ENCODE measurements at regions not wholly inside any gene's neighbourhood (a gene's known extent, or its start where the extent isn't known, plus 50 kb on each side); places are given as distances from the start of the nearest gene placed in this dataset.
A peak's percentile ranks its signal among the peaks of the same experiment; 100 is the strongest.

DNA sequence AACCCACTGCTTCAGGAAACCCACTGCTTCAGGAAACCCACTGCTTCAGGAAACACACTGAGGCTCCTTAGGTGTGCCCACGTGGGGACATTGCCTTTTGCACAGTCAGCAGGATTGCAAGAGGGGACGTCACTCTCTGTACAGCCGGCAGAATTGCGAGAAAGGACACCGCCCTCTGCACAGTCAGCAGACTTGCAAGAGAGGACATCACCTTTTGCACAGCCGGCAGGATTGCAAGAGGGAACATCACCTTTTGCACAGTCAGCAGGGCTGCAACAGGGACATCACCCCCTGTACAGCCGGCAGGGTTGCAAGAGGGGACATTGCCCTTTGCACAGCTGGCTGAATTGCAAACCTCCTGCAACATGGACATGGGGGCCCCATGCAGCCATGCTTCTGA, 407.6 kb downstream of the GLRX3 start:
- no peaks in the 10 kb centered on the region for H3K9me2 ChIP-seq (replicated peaks; ENCODE audit: low read depth, low read length)
- H3K79me2 ChIP-seq (ENCODE audit: insufficient read depth, low read length), result no peaks in the 10 kb centered on the region
- H3K36me3 ChIP-seq (ENCODE audit: insufficient read depth, low read length), result no peaks in the 10 kb centered on the region
- H3K27me3 ChIP-seq (ENCODE audit: insufficient read depth, low read length, poor library complexity, severe bottlenecking), result no peaks in the 10 kb centered on the region
- no peak overlapping the region for H2AFZ ChIP-seq (ENCODE audit: low read length)
- peaks cover 13% of the 10 kb centered on the region; the same call in 1 of the 2 replicates for H3K9me3 ChIP-seq (ENCODE audit: insufficient read depth, low read depth, low read length)
- no peak overlapping the region for H3K4me2 ChIP-seq (ENCODE audit: low read depth, low read length, poor library complexity, severe bottlenecking)
- no peaks in the 10 kb centered on the region for H3K4me1 ChIP-seq (ENCODE audit: insufficient read depth, low read length, poor library complexity, severe bottlenecking)
- no peak for TF ChIP-seq EZH2phosphoT487 (IDR thresholded peaks at IDR 0.05; ENCODE audit: borderline replicate concordance)
- TF ChIP-seq, protein P1, sequence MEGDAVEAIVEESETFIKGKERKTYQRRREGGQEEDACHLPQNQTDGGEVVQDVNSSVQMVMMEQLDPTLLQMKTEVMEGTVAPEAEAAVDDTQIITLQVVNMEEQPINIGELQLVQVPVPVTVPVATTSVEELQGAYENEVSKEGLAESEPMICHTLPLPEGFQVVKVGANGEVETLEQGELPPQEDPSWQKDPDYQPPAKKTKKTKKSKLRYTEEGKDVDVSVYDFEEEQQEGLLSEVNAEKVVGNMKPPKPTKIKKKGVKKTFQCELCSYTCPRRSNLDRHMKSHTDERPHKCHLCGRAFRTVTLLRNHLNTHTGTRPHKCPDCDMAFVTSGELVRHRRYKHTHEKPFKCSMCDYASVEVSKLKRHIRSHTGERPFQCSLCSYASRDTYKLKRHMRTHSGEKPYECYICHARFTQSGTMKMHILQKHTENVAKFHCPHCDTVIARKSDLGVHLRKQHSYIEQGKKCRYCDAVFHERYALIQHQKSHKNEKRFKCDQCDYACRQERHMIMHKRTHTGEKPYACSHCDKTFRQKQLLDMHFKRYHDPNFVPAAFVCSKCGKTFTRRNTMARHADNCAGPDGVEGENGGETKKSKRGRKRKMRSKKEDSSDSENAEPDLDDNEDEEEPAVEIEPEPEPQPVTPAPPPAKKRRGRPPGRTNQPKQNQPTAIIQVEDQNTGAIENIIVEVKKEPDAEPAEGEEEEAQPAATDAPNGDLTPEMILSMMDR (conservative IDR thresholded peaks at IDR 0.05; ENCODE audit: low read length), result no peak
- H3F3A ChIP-seq (ENCODE audit: low read depth), result no peaks in the 10 kb centered on the region
- H3K9ac ChIP-seq (ENCODE audit: low read depth, low read length, poor library complexity, severe bottlenecking), result no peak overlapping the region
- H4K20me1 ChIP-seq (ENCODE audit: insufficient read depth, low read length, poor library complexity, severe bottlenecking), result no peaks in the 10 kb centered on the region
- H3K4me3 ChIP-seq (ENCODE audit: low read length, poor library complexity, severe bottlenecking), result no peak overlapping the region

DNA sequence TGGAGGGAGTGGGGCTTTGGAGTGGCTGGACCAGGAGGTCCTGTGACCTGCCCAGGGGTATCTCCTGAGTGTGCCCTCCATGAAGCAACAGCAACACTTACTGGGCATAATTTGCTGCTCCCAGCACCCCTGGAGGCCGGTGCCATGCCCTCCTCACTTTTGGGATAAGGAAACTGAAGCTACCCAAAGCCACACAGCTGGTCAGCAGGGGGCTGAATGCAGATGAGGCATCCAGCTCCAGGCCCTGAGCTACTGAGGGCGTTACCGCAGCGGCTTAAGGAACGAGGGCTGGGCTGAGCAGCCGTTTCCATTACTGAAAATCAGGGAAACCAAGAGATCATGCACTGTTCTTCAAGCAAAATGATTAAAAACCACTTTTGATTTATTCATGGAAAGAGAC, 408.9 kb downstream of the GLRX3 start:
- TF ChIP-seq EZH2phosphoT487 (IDR thresholded peaks at IDR 0.05; ENCODE audit: borderline replicate concordance), result no peak
- no peaks in the 10 kb centered on the region for H3K4me1 ChIP-seq (ENCODE audit: insufficient read depth, low read length, poor library complexity, severe bottlenecking)
- H2AFZ ChIP-seq (ENCODE audit: low read length), result no peak overlapping the region
- peaks cover 13% of the 10 kb centered on the region; the same call in 1 of the 2 replicates for H3K9me3 ChIP-seq (ENCODE audit: insufficient read depth, low read depth, low read length)
- no peak overlapping the region for H3K9ac ChIP-seq (ENCODE audit: low read depth, low read length, poor library complexity, severe bottlenecking)
- no peak overlapping the region for H3K4me2 ChIP-seq (ENCODE audit: low read depth, low read length, poor library complexity, severe bottlenecking)
- H3K36me3 ChIP-seq (ENCODE audit: insufficient read depth, low read length), result no peaks in the 10 kb centered on the region
- no peaks in the 10 kb centered on the region for H3K27me3 ChIP-seq (ENCODE audit: insufficient read depth, low read length, poor library complexity, severe bottlenecking)
- H3F3A ChIP-seq (ENCODE audit: low read depth), result no peaks in the 10 kb centered on the region
- no peaks in the 10 kb centered on the region for H3K9me2 ChIP-seq (replicated peaks; ENCODE audit: low read depth, low read length)
- no peaks in the 10 kb centered on the region for H4K20me1 ChIP-seq (ENCODE audit: insufficient read depth, low read length, poor library complexity, severe bottlenecking)
- no peak overlapping the region for H3K4me3 ChIP-seq (ENCODE audit: low read length, poor library complexity, severe bottlenecking)
- H3K79me2 ChIP-seq (ENCODE audit: insufficient read depth, low read length), result no peaks in the 10 kb centered on the region

DNA sequence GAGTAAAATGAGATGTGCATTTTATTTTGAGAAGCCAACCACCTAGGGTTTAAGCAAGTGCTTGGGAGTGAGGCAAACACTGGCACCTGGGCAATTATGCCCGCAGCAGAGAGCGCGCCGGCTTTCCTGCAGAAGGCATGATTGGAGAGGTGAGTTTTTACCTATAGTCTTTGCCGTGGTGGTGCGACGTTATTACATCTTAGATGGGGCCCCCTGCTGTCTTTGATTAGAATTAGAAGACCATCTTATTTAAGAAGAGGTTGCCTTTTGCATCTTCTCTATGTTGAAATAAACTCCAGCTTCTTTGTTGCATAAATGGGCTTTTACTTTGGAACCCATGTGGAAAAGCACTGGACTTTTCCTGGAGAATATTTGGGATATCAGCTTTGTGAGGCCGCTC, 409.5 kb downstream of the GLRX3 start:
- H3K36me3 ChIP-seq (ENCODE audit: insufficient read depth, low read length), result no peaks in the 10 kb centered on the region
- no peak overlapping the region for H3K4me3 ChIP-seq (ENCODE audit: low read length, poor library complexity, severe bottlenecking)
- no peaks in the 10 kb centered on the region for H3K79me2 ChIP-seq (ENCODE audit: insufficient read depth, low read length)
- no peak overlapping the region for H2AFZ ChIP-seq (ENCODE audit: low read length)
- no peaks in the 10 kb centered on the region for H3K9me2 ChIP-seq (replicated peaks; ENCODE audit: low read depth, low read length)
- H4K20me1 ChIP-seq (ENCODE audit: insufficient read depth, low read length, poor library complexity, severe bottlenecking), result no peaks in the 10 kb centered on the region
- H3K4me2 ChIP-seq (ENCODE audit: low read depth, low read length, poor library complexity, severe bottlenecking), result no peak overlapping the region
- H3K4me1 ChIP-seq (ENCODE audit: insufficient read depth, low read length, poor library complexity, severe bottlenecking), result no peaks in the 10 kb centered on the region
- peaks cover 13% of the 10 kb centered on the region; the same call in 1 of the 2 replicates for H3K9me3 ChIP-seq (ENCODE audit: insufficient read depth, low read depth, low read length)
- no peak overlapping the region for H3K9ac ChIP-seq (ENCODE audit: low read depth, low read length, poor library complexity, severe bottlenecking)
- TF ChIP-seq, protein P1 (conservative IDR thresholded peaks at IDR 0.05; ENCODE audit: low read length), result 0 out of 2 replicates have a peak, but pooled peaks have one; percentile 12
- TF ChIP-seq EZH2phosphoT487 (IDR thresholded peaks at IDR 0.05; ENCODE audit: borderline replicate concordance), result no peak
- H3K27me3 ChIP-seq (ENCODE audit: insufficient read depth, low read length, poor library complexity, severe bottlenecking), result no peaks in the 10 kb centered on the region
- H3F3A ChIP-seq (ENCODE audit: low read depth), result no peaks in the 10 kb centered on the region

DNA sequence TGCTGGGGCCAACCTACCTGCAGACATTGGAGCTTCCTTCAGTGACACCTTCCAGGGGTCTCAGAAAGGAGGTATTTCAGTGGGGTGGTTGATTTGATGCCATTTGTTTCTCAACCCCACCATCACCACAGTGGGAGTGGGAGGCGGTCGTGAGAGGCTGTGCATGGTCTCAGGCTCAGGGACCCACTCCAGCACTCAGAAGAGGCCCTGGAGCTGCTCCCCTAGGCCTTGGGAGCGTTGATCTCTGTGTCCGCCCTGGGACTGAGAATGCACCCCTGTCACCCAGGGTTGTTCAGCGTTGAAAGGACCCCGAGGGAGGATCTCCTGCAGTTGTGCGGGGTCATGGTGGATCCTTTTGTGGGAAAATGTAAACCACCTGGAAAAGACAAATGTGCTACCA, 410.6 kb downstream of the GLRX3 start:
- H2AFZ ChIP-seq (ENCODE audit: low read length), result no peak overlapping the region

More for the DNA sequence above, 410.6 kb downstream of the GLRX3 start:
- no peaks in the 10 kb centered on the region for H3K79me2 ChIP-seq (ENCODE audit: insufficient read depth, low read length)
- peaks cover 13% of the 10 kb centered on the region; the same call in 1 of the 2 replicates for H3K9me3 ChIP-seq (ENCODE audit: insufficient read depth, low read depth, low read length)
- H4K20me1 ChIP-seq (ENCODE audit: insufficient read depth, low read length, poor library complexity, severe bottlenecking), result no peaks in the 10 kb centered on the region
- no peaks in the 10 kb centered on the region for H3K36me3 ChIP-seq (ENCODE audit: insufficient read depth, low read length)
- H3K9me2 ChIP-seq (replicated peaks; ENCODE audit: low read depth, low read length), result no peaks in the 10 kb centered on the region
- H3K4me2 ChIP-seq (ENCODE audit: low read depth, low read length, poor library complexity, severe bottlenecking), result no peak overlapping the region
- no peak for TF ChIP-seq EZH2phosphoT487 (IDR thresholded peaks at IDR 0.05; ENCODE audit: borderline replicate concordance)
- H3K9ac ChIP-seq (ENCODE audit: low read depth, low read length, poor library complexity, severe bottlenecking), result no peak overlapping the region
- no peaks in the 10 kb centered on the region for H3K27me3 ChIP-seq (ENCODE audit: insufficient read depth, low read length, poor library complexity, severe bottlenecking)
- H3K4me1 ChIP-seq (ENCODE audit: insufficient read depth, low read length, poor library complexity, severe bottlenecking), result no peaks in the 10 kb centered on the region
- no peaks in the 10 kb centered on the region for H3F3A ChIP-seq (ENCODE audit: low read depth)
- no peak overlapping the region for H3K4me3 ChIP-seq (ENCODE audit: low read length, poor library complexity, severe bottlenecking)
